Thoracic aorta (tissue), 2 donors: ENCODE measurements at regions not wholly inside any gene's neighbourhood (a gene's known extent, or its start where the extent isn't known, plus 50 kb on each side); places are given as distances from the start of the nearest gene placed in this dataset.

Source experiments
- ATAC-seq: fragments of 150-250 bp; one replicate; pipeline ENCODE4 v1.8.0; 2017; ENCODE audit warnings: low read depth; ENCODE audit not compliant: insufficient number of reproducible peaks, low FRiP score
- DNase-seq: peaks from one replicate; pipeline ENCODE4 v3.0.0-alpha.2; 2020; ENCODE audit warnings: low spot score
- H3K27ac ChIP-seq, 2 donors: fragments of 200-600 bp; sonication (generic); 1 replicate in 1 of 2; 2 replicates in 1 of 2; pipeline ENCODE4 v1.5.1; 2016; ENCODE audit warnings: mild to moderate bottlenecking in 2 of 2, moderate library complexity in 2 of 2
- H3K27me3 ChIP-seq: fragments of 200-600 bp; sonication (generic); replicated peaks from 2 replicates; pipeline ENCODE4 v1.6.0; 2016; ENCODE audit warnings: mild to moderate bottlenecking; ENCODE audit not compliant: insufficient read depth
- H3K36me3 ChIP-seq: fragments of 200-600 bp; sonication (generic); one replicate; pipeline ENCODE4 v1.5.1; 2016
- H3K4me1 ChIP-seq, 2 donors: fragments of 200-600 bp; sonication (generic); 1 replicate in 1 of 2; 2 replicates in 1 of 2; pipeline versions ENCODE4 v1.5.1 to v1.6.0; 2016; ENCODE audit warnings: low read depth in 2 of 2, mild to moderate bottlenecking in 1 of 2; ENCODE audit not compliant: control insufficient read depth in 1 of 2
- H3K4me3 ChIP-seq: fragments of 200-600 bp; sonication (generic); 2 replicates; pipeline ENCODE4 v1.5.1; 2016; ENCODE audit warnings: mild to moderate bottlenecking
- H3K9me3 ChIP-seq: fragments of 200-600 bp; sonication (generic); 2 replicates; pipeline ENCODE4 v1.5.1; 2016
- TF ChIP-seq, protein P1 (sequence below): fragments of 200-600 bp; sonication (generic); IDR thresholded peaks from one replicate; pipeline ENCODE4 v1.5.1; 2019; ENCODE audit warnings: antibody characterized with exemption

DNA sequence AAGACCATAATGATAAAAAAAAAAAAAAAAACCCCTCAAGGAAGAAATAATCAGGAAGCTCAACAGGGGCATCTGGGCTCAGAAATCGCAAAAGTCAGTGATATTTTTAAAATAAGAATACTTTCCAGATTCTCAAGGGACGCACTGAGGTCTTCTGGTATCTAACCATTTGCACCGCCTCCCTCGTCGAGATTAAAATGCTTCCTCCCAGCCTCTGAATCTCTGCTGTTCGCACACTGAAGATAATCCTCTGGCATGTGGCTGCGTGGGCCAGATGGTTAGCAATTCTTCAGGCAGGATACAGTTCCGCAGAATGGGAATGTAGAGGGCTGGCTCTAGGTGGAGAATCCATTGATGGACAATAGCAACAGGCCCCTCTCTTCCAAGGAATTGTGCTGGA lies 211.7 kb upstream of the CDH5 start:
- Histone ChIP-seq H3K4me3 (no peak overlapping the region), H3K36me3 (no peaks in the 10 kb centered on the region), H3K9me3 (no peaks in the 10 kb centered on the region), H3K27ac (no peak overlapping the region), H3K27me3 (no peaks in the 10 kb centered on the region), H3K4me1 (peaks cover 0 to 11% of the 10 kb centered on the region in 2 donors)
- no peak for ATAC-seq
- DNase-seq: no peak
- TF ChIP-seq, protein P1, sequence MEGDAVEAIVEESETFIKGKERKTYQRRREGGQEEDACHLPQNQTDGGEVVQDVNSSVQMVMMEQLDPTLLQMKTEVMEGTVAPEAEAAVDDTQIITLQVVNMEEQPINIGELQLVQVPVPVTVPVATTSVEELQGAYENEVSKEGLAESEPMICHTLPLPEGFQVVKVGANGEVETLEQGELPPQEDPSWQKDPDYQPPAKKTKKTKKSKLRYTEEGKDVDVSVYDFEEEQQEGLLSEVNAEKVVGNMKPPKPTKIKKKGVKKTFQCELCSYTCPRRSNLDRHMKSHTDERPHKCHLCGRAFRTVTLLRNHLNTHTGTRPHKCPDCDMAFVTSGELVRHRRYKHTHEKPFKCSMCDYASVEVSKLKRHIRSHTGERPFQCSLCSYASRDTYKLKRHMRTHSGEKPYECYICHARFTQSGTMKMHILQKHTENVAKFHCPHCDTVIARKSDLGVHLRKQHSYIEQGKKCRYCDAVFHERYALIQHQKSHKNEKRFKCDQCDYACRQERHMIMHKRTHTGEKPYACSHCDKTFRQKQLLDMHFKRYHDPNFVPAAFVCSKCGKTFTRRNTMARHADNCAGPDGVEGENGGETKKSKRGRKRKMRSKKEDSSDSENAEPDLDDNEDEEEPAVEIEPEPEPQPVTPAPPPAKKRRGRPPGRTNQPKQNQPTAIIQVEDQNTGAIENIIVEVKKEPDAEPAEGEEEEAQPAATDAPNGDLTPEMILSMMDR: no peak

DNA sequence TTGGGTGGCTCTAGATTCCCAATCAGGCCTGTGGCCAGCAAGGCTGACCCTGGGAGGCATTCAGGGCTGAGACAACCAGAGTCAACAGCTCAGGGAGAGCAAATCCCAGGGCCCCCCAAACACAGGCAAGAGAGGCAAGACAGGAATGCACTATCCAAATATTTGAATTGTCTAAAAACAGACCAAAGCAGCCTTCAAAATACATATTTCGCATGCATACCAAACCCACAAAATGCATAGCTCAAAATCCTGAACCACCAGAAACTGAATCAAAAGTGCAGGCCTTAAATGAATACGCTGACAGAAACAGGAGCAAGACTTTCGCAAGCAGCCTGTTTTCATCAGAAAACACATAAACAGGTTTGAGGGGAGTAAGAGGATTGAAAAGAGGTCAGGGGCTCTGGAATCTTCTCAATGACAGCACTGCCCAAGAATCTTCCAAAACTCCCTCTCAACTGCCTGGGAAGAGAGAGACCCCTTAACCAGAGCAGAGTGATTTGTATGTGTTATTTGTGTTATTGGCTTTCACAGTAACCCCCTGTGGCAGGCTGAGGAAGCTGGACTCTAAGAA lies 213.6 kb upstream of the CDH5 start:
- TF ChIP-seq, protein P1: no peak
- Histone ChIP-seq H3K4me1 (peaks cover 0 to 11% of the 10 kb centered on the region in 2 donors), H3K9me3 (no peaks in the 10 kb centered on the region), H3K36me3 (no peaks in the 10 kb centered on the region), H3K27ac (no peak overlapping the region), H3K4me3 (no peak overlapping the region), H3K27me3 (no peaks in the 10 kb centered on the region)
- no peak for DNase-seq
- ATAC-seq: no peak

DNA sequence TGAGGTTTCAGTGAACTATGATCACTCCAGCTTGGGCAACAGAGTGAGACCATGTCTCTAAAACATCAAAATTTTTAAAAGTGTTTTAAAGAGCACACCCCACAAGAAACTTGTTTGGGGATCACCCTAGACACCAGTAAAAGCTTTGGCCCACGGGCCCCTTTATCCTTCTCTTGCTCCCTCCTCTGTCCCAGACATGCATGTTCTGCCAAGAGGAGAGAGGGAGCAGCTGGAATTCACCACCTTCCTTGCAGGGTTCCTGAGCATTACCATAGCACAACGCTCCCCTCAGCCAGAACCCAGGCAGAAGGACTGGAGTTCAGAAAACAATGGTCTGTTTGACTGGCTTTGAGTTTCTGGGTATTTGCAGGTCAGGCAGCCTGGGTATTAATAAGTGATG lies 214.3 kb upstream of the CDH5 start:
- H3K4me1 ChIP-seq: peaks cover 0 to 11% of the 10 kb centered on the region in 2 donors
- TF ChIP-seq, protein P1: no peak
- DNase-seq (no peak), ATAC-seq (no peak)
- H3K4me3 ChIP-seq: no peak overlapping the region
- H3K27me3 ChIP-seq: no peaks in the 10 kb centered on the region
- no peaks in the 10 kb centered on the region for H3K9me3 ChIP-seq
- no peaks in the 10 kb centered on the region for H3K36me3 ChIP-seq
- H3K27ac ChIP-seq: no peak overlapping the region

DNA sequence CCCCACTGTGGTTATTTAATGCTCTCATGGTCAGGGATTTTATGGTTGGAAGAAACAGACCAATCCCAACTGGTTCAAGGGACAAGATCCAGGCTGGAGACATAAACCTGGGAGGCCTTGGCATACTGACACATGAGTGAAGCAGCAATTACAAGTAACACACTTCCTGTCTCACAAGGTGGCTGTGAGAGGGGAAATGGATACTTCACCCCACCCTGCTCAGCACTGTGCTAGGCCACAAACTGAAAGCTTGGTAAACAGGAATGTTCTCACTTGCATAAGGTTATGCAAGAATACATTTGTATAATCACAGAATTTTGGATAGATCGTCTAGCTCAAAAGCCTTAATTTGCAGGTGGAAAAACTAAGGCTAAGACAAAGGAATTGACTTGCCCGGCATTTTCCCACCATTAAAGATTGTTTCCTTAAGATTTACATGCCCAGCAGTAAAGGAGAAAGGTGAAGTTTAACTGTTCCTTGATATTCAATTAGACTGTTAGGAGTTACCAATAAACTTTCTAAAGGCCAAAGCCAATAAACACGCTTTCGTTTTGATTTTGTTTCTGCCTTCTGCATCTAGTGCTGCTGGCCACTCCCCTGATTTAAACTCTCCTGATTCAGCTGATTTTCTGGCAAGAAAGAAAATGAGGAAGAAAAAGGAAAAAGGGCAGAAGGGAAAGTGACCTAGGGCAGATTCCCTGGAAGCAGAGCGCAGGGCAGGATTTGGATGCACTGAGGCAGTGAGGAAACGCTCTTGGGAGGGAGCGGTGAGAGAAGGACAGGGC lies 215.6 kb upstream of the CDH5 start:
- no peaks in the 10 kb centered on the region for H3K36me3 ChIP-seq
- H3K27ac ChIP-seq: no peak overlapping the region
- DNase-seq (no peak), ATAC-seq (no peak)
- no peak overlapping the region for H3K4me3 ChIP-seq
- H3K9me3 ChIP-seq: no peaks in the 10 kb centered on the region
- peaks cover 0 to 11% of the 10 kb centered on the region in 2 donors for H3K4me1 ChIP-seq
- no peaks in the 10 kb centered on the region for H3K27me3 ChIP-seq
- TF ChIP-seq, protein P1: no peak

DNA sequence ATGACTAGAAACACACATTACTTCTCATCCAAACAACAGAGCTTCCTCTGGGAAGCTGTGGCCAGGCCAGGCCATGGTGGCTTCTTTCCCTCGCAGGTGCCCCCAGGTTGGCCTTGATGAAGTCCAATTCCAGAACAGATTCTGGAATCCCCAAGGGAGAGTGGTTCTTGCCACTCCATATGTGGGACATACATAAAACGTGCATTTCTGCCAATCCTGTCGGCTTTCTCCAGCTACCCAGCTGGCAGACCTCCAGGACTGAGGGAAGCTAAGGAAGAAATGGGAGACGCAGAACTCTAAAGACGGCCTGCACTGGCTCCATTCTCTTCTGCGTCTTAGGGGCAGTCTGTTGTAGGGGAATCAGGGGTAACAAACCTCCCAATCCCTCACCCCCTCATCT lies 219.2 kb upstream of the CDH5 start:
- Histone ChIP-seq H3K36me3 (no peaks in the 10 kb centered on the region), H3K4me1 (no peaks in the 10 kb centered on the region), H3K9me3 (no peaks in the 10 kb centered on the region), H3K27ac (no peak overlapping the region), H3K27me3 (no peaks in the 10 kb centered on the region), H3K4me3 (no peak overlapping the region)
- ATAC-seq (no peak), DNase-seq (no peak)
- TF ChIP-seq, protein P1: no peak
